ENCODE measurements at regions not wholly inside any gene's neighbourhood (a gene's known extent, or its start where the extent isn't known, plus 50 kb on each side); places are given as distances from the start of the nearest gene placed in this dataset.
A peak's percentile ranks its signal among the peaks of the same experiment; 100 is the strongest.

GRCh38 chr2:12978066-12978835 lies 261.5 kb downstream of the TRIB2 start:
- Histone ChIP-seq H3K4me1 (ENCODE audit: control insufficient read depth in 1 of 2, insufficient read depth in 2 of 2, low read length in 2 of 2) (no peaks in the 10 kb centered on the region), H3K27ac (ENCODE audit: low read length) (no peak overlapping the region), H3K36me3 (ENCODE audit: control insufficient read depth in 1 of 2, insufficient read depth in 2 of 2, low read length in 2 of 2) (no peaks in the 10 kb centered on the region), H3K27me3 (ENCODE audit: low read depth, low read length) (no peaks in the 10 kb centered on the region), H3K4me3 (ENCODE audit: low read depth in 1 of 2, low read length in 2 of 2) (no peak overlapping the region), H3K9me3 (ENCODE audit: control insufficient read depth in 1 of 2, low read length in 2 of 2) (no peaks in the 10 kb centered on the region)

- Histone ChIP-seq H3K27me3 (ENCODE audit: low read depth, low read length) (no peaks in the 10 kb centered on the region), H3K4me1 (ENCODE audit: control insufficient read depth in 1 of 2, insufficient read depth in 2 of 2, low read length in 2 of 2) (no peaks in the 10 kb centered on the region), H3K27ac (ENCODE audit: low read length) (no peak overlapping the region), H3K36me3 (ENCODE audit: control insufficient read depth in 1 of 2, insufficient read depth in 2 of 2, low read length in 2 of 2) (no peaks in the 10 kb centered on the region), H3K4me3 (ENCODE audit: low read depth in 1 of 2, low read length in 2 of 2) (no peak overlapping the region), H3K9me3 (ENCODE audit: control insufficient read depth in 1 of 2, low read length in 2 of 2) (no peaks in the 10 kb centered on the region)
Observed at GRCh38 chr2:12979066-12979465, 262.3 kb downstream of the TRIB2 start.

- Histone ChIP-seq H3K27ac (ENCODE audit: low read length) (no peak overlapping the region), H3K27me3 (ENCODE audit: low read depth, low read length) (no peaks in the 10 kb centered on the region), H3K4me1 (ENCODE audit: control insufficient read depth in 1 of 2, insufficient read depth in 2 of 2, low read length in 2 of 2) (no peaks in the 10 kb centered on the region)
Observed at GRCh38 chr2:12980817-12981216, 264.1 kb downstream of the TRIB2 start.

GRCh38 chr2:12982149-12982584 lies 265.4 kb downstream of the TRIB2 start:
- H3K4me3 ChIP-seq (ENCODE audit: low read depth in 1 of 2, low read length in 2 of 2) = no peak overlapping the region
- no peaks in the 10 kb centered on the region for H3K27me3 ChIP-seq (ENCODE audit: low read depth, low read length)
- H3K9me3 ChIP-seq (ENCODE audit: control insufficient read depth in 1 of 2, low read length in 2 of 2) = no peaks in the 10 kb centered on the region
- H3K27ac ChIP-seq (ENCODE audit: low read length) = no peak overlapping the region
- no peaks in the 10 kb centered on the region for H3K36me3 ChIP-seq (ENCODE audit: control insufficient read depth in 1 of 2, insufficient read depth in 2 of 2, low read length in 2 of 2)
- H3K4me1 ChIP-seq (ENCODE audit: control insufficient read depth in 1 of 2, insufficient read depth in 2 of 2, low read length in 2 of 2) = no peaks in the 10 kb centered on the region

More at GRCh38 chr2:12980817-12981216, 264.1 kb downstream of the TRIB2 start:
- no peaks in the 10 kb centered on the region for H3K9me3 ChIP-seq (ENCODE audit: control insufficient read depth in 1 of 2, low read length in 2 of 2)
- no peak overlapping the region for H3K4me3 ChIP-seq (ENCODE audit: low read depth in 1 of 2, low read length in 2 of 2)
- no peaks in the 10 kb centered on the region for H3K36me3 ChIP-seq (ENCODE audit: control insufficient read depth in 1 of 2, insufficient read depth in 2 of 2, low read length in 2 of 2)

- Histone ChIP-seq H3K4me1 (ENCODE audit: control insufficient read depth in 1 of 2, insufficient read depth in 2 of 2, low read length in 2 of 2) (no peaks in the 10 kb centered on the region), H3K27me3 (ENCODE audit: low read depth, low read length) (no peaks in the 10 kb centered on the region), H3K9me3 (ENCODE audit: control insufficient read depth in 1 of 2, low read length in 2 of 2) (peaks cover 0 to 4% of the 10 kb centered on the region in 2 donors), H3K4me3 (ENCODE audit: low read depth in 1 of 2, low read length in 2 of 2) (no peak overlapping the region), H3K36me3 (ENCODE audit: control insufficient read depth in 1 of 2, insufficient read depth in 2 of 2, low read length in 2 of 2) (no peaks in the 10 kb centered on the region), H3K27ac (ENCODE audit: low read length) (no peak overlapping the region)
Observed at GRCh38 chr2:12987246-12987645, 270.5 kb downstream of the TRIB2 start.

- Histone ChIP-seq H3K27me3 (ENCODE audit: low read depth, low read length) (no peaks in the 10 kb centered on the region), H3K27ac (ENCODE audit: low read length) (no peak overlapping the region), H3K36me3 (ENCODE audit: control insufficient read depth in 1 of 2, insufficient read depth in 2 of 2, low read length in 2 of 2) (no peaks in the 10 kb centered on the region), H3K4me3 (ENCODE audit: low read depth in 1 of 2, low read length in 2 of 2) (no peak overlapping the region), H3K4me1 (ENCODE audit: control insufficient read depth in 1 of 2, insufficient read depth in 2 of 2, low read length in 2 of 2) (no peaks in the 10 kb centered on the region), H3K9me3 (ENCODE audit: control insufficient read depth in 1 of 2, low read length in 2 of 2) (peaks cover 0 to 4% of the 10 kb centered on the region in 2 donors)
Observed at GRCh38 chr2:12988279-12988678, 271.5 kb downstream of the TRIB2 start.

- Histone ChIP-seq H3K27ac (ENCODE audit: low read length) (no peak overlapping the region), H3K4me3 (ENCODE audit: low read depth in 1 of 2, low read length in 2 of 2) (no peak overlapping the region), H3K36me3 (ENCODE audit: control insufficient read depth in 1 of 2, insufficient read depth in 2 of 2, low read length in 2 of 2) (no peaks in the 10 kb centered on the region), H3K27me3 (ENCODE audit: low read depth, low read length) (no peaks in the 10 kb centered on the region), H3K4me1 (ENCODE audit: control insufficient read depth in 1 of 2, insufficient read depth in 2 of 2, low read length in 2 of 2) (no peaks in the 10 kb centered on the region), H3K9me3 (ENCODE audit: control insufficient read depth in 1 of 2, low read length in 2 of 2) (peaks cover 0 to 4% of the 10 kb centered on the region in 2 donors)
Observed at GRCh38 chr2:12990523-12990922, 273.8 kb downstream of the TRIB2 start.

GRCh38 chr2:12998685-12999084 lies 281.9 kb downstream of the TRIB2 start:
- H3K4me3 ChIP-seq (ENCODE audit: low read depth in 1 of 2, low read length in 2 of 2) = no peak overlapping the region
- H3K27me3 ChIP-seq (ENCODE audit: low read depth, low read length) = no peaks in the 10 kb centered on the region
- no peaks in the 10 kb centered on the region for H3K9me3 ChIP-seq (ENCODE audit: control insufficient read depth in 1 of 2, low read length in 2 of 2)
- no peak overlapping the region for H3K27ac ChIP-seq (ENCODE audit: low read length)
- H3K4me1 ChIP-seq (ENCODE audit: control insufficient read depth in 1 of 2, insufficient read depth in 2 of 2, low read length in 2 of 2) = peaks cover 0 to 17% of the 10 kb centered on the region in 2 donors
- no peaks in the 10 kb centered on the region for H3K36me3 ChIP-seq (ENCODE audit: control insufficient read depth in 1 of 2, insufficient read depth in 2 of 2, low read length in 2 of 2)

GRCh38 chr2:13000664-13001363 lies 284.1 kb downstream of the TRIB2 start:
- peaks cover 0 to 17% of the 10 kb centered on the region in 2 donors for H3K4me1 ChIP-seq (ENCODE audit: control insufficient read depth in 1 of 2, insufficient read depth in 2 of 2, low read length in 2 of 2)
- H3K9me3 ChIP-seq (ENCODE audit: control insufficient read depth in 1 of 2, low read length in 2 of 2) = no peaks in the 10 kb centered on the region
- peak overlapping the region in 1 of 2 donors; percentile 14 for H3K4me3 ChIP-seq (ENCODE audit: low read depth in 1 of 2, low read length in 2 of 2)
- H3K27me3 ChIP-seq (ENCODE audit: low read depth, low read length) = no peaks in the 10 kb centered on the region
- H3K27ac ChIP-seq (ENCODE audit: low read length) = no peak overlapping the region
- no peaks in the 10 kb centered on the region for H3K36me3 ChIP-seq (ENCODE audit: control insufficient read depth in 1 of 2, insufficient read depth in 2 of 2, low read length in 2 of 2)

- Histone ChIP-seq H3K4me1 (ENCODE audit: control insufficient read depth in 1 of 2, insufficient read depth in 2 of 2, low read length in 2 of 2) (peaks cover 0 to 17% of the 10 kb centered on the region in 2 donors), H3K27ac (ENCODE audit: low read length) (no peak overlapping the region), H3K9me3 (ENCODE audit: control insufficient read depth in 1 of 2, low read length in 2 of 2) (no peaks in the 10 kb centered on the region), H3K4me3 (ENCODE audit: low read depth in 1 of 2, low read length in 2 of 2) (no peak overlapping the region), H3K36me3 (ENCODE audit: control insufficient read depth in 1 of 2, insufficient read depth in 2 of 2, low read length in 2 of 2) (no peaks in the 10 kb centered on the region), H3K27me3 (ENCODE audit: low read depth, low read length) (no peaks in the 10 kb centered on the region)
Observed at GRCh38 chr2:13001408-13001807, 284.7 kb downstream of the TRIB2 start.

- Histone ChIP-seq H3K9me3 (ENCODE audit: control insufficient read depth in 1 of 2, low read length in 2 of 2) (no peaks in the 10 kb centered on the region), H3K36me3 (ENCODE audit: control insufficient read depth in 1 of 2, insufficient read depth in 2 of 2, low read length in 2 of 2) (no peaks in the 10 kb centered on the region), H3K4me1 (ENCODE audit: control insufficient read depth in 1 of 2, insufficient read depth in 2 of 2, low read length in 2 of 2) (peaks cover 0 to 27% of the 10 kb centered on the region in 2 donors), H3K4me3 (ENCODE audit: low read depth in 1 of 2, low read length in 2 of 2) (no peak overlapping the region), H3K27me3 (ENCODE audit: low read depth, low read length) (no peaks in the 10 kb centered on the region), H3K27ac (ENCODE audit: low read length) (no peak overlapping the region)
Observed at GRCh38 chr2:13002536-13003331, 286.0 kb downstream of the TRIB2 start.

All from muscle layer of duodenum (tissue), 2 donors.